Left kidney (tissue), 1 donor: ENCODE measurements at regions not wholly inside any gene's neighbourhood (a gene's known extent, or its start where the extent isn't known, plus 50 kb on each side); places are given as distances from the start of the nearest gene placed in this dataset.

Experiments
- DNase-seq: peaks from one replicate; pipeline ENCODE4 v3.0.0-alpha.2; 2013

- no peak for DNase-seq
Measured at GRCh38 chr22:47247579-47248240, 485.3 kb downstream of the TBC1D22A start.

GRCh38 chr22:47245786-47246185 is 483.3 kb downstream of the TBC1D22A start:
- DNase-seq: no peak

GRCh38 chr22:47245286-47245685 is 482.8 kb downstream of the TBC1D22A start:
- no peak for DNase-seq

GRCh38 chr22:47240116-47240515 is 477.7 kb downstream of the TBC1D22A start:
- DNase-seq: no peak

GRCh38 chr22:47239474-47239860 is 477.0 kb downstream of the TBC1D22A start:
- DNase-seq: no peak

GRCh38 chr22:47238690-47239473 is 476.4 kb downstream of the TBC1D22A start:
- no peak for DNase-seq

- no peak for DNase-seq
Measured at GRCh38 chr22:47237890-47238480, 475.5 kb downstream of the TBC1D22A start.

GRCh38 chr22:47236718-47237117 is 474.3 kb downstream of the TBC1D22A start:
- no peak for DNase-seq

- DNase-seq: no peak
Measured at GRCh38 chr22:47236161-47236560, 473.7 kb downstream of the TBC1D22A start.

GRCh38 chr22:47233316-47234243 is 471.1 kb downstream of the TBC1D22A start:
- no peak for DNase-seq

GRCh38 chr22:47232753-47233152 is 470.3 kb downstream of the TBC1D22A start:
- DNase-seq: no peak

- DNase-seq: no peak
Measured at GRCh38 chr22:47232197-47232596, 469.7 kb downstream of the TBC1D22A start.

- no peak for DNase-seq
Measured at GRCh38 chr22:47231759-47232158, 469.3 kb downstream of the TBC1D22A start.

- no peak for DNase-seq
Measured at GRCh38 chr22:47230741-47231140, 468.3 kb downstream of the TBC1D22A start.

- DNase-seq: no peak
Measured at GRCh38 chr22:47230251-47230650, 467.8 kb downstream of the TBC1D22A start.

GRCh38 chr22:47228767-47229166 is 466.3 kb downstream of the TBC1D22A start:
- no peak for DNase-seq

GRCh38 chr22:47225931-47226633 is 463.6 kb downstream of the TBC1D22A start:
- no peak for DNase-seq

GRCh38 chr22:47225080-47225930 is 462.9 kb downstream of the TBC1D22A start:
- DNase-seq: no peak
